Sciatic nerve (tissue), 2 donors: ENCODE measurements at regions not wholly inside any gene's neighbourhood (a gene's known extent, or its start where the extent isn't known, plus 50 kb on each side); places are given as distances from the start of the nearest gene placed in this dataset.
A peak's percentile ranks its signal among the peaks of the same experiment; 100 is the strongest.

Experiments used
- ATAC-seq: fragments of 200-7000 bp; cut with Tn5 transposase; one replicate; pipeline ENCODE4 v1.9.1; 2020; ENCODE audit warnings: mild to moderate bottlenecking, moderate library complexity
- DNase-seq: peaks from one replicate; pipeline ENCODE4 v3.0.0-alpha.2; 2020; ENCODE audit warnings: low spot score
- intact Hi-C: fragments of 100-400 bp; cut with DNase I; formaldehyde crosslinking; loops from one replicate; pipeline ENCODE4 v1.14.2; 2022
- donor health status: DM: no; HTN: no; CAD: no.
- donor health status: DM: no; HTN: no; CAD: no.

- intact Hi-C loops = no loop called here
- ATAC-seq = no peak
These were observed 76.8 kb upstream of the COL24A1 start for GRCh38 chr1:86233403-86233802.

GRCh38 chr1:86231076-86231475 lies 74.5 kb upstream of the COL24A1 start:
- no peak for DNase-seq
- ATAC-seq = peak; percentile 84
- intact Hi-C loops = no loop called here

More at GRCh38 chr1:86233403-86233802, 76.8 kb upstream of the COL24A1 start:
- DNase-seq = no peak

GRCh38 chr1:86229405-86229975 lies 72.9 kb upstream of the COL24A1 start:
- intact Hi-C loops = no loop called here
- DNase-seq (no peak), ATAC-seq (no peak)

- ATAC-seq = no peak
- intact Hi-C loops = no loop called here
These were observed 72.0 kb upstream of the COL24A1 start for GRCh38 chr1:86228546-86228945.

GRCh38 chr1:86227026-86227425 lies 70.5 kb upstream of the COL24A1 start:
- DNase-seq = no peak
- no peak for ATAC-seq
- intact Hi-C loops = no loop called here

More at GRCh38 chr1:86228546-86228945, 72.0 kb upstream of the COL24A1 start:
- no peak for DNase-seq

- intact Hi-C loops = no loop called here
- DNase-seq (no peak), ATAC-seq (no peak)
These were observed 69.6 kb upstream of the COL24A1 start for GRCh38 chr1:86226204-86226603.

GRCh38 chr1:86224651-86225310 lies 68.2 kb upstream of the COL24A1 start:
- DNase-seq (no peak), ATAC-seq (no peak)

GRCh38 chr1:86218859-86219258 lies 62.3 kb upstream of the COL24A1 start:
- intact Hi-C loops = no loop called here
- DNase-seq = no peak
- no peak for ATAC-seq

More at GRCh38 chr1:86224651-86225310, 68.2 kb upstream of the COL24A1 start:
- intact Hi-C loops = no loop called here

GRCh38 chr1:86214605-86215004 lies 58.0 kb upstream of the COL24A1 start:
- DNase-seq (no peak), ATAC-seq (no peak)

GRCh38 chr1:86209346-86209745 lies 52.8 kb upstream of the COL24A1 start:
- intact Hi-C loops = no loop called here
- DNase-seq = no peak
- ATAC-seq = no peak

More at GRCh38 chr1:86214605-86215004, 58.0 kb upstream of the COL24A1 start:
- intact Hi-C loops = no loop called here

- intact Hi-C loops = no loop called here
- ATAC-seq (no peak), DNase-seq (no peak)
These were observed 50.8 kb upstream of the COL24A1 start for GRCh38 chr1:86207323-86207722.
